K562 (cell line): ENCODE measurements at regions not wholly inside any gene's neighbourhood (a gene's known extent, or its start where the extent isn't known, plus 50 kb on each side); places are given as distances from the start of the nearest gene placed in this dataset.

Experiments used
- ATF1 ChIP-seq, 2 experiments: fragments of 450-650 bp in 1 of 2; IDR thresholded peaks; 2 replicates each; pipeline ENCODE4 v1.6.1; 2016; ENCODE audit warnings: missing compliant biosample characterization in 1 of 2, missing genetic modification characterization in 1 of 2
- CREB1 ChIP-seq, 2 experiments: sonication (generic) in 1 of 2; formaldehyde crosslinking in 1 of 2; IDR thresholded peaks; 2 replicates each; pipeline versions ENCODE4 v1.6.1 to v1.8.0; 2012 to 2022; ENCODE audit warnings: inconsistent platforms in 1 of 2, mild to moderate bottlenecking in 1 of 2, missing genetic modification reagents in 1 of 2, moderate library complexity in 1 of 2
- DEAF1 ChIP-seq: fragments of 450-650 bp; formaldehyde crosslinking; IDR thresholded peaks from 2 replicates; pipeline ENCODE4 v1.4.0; 2020; ENCODE audit warnings: mild to moderate bottlenecking, moderate library complexity
- FOSL1 ChIP-seq: fragments of 200-800 bp; sonication (Bioruptor generic); conservative IDR thresholded peaks from 2 replicates; pipeline ENCODE4 v1.6.1; 2016; ENCODE audit warnings: missing genetic modification characterization, missing compliant biosample characterization
- GTF2F1 ChIP-seq: IDR thresholded peaks from 2 replicates; pipeline ENCODE4 v1.6.1; 2011; ENCODE audit warnings: low read depth, low read length, improper control_type of control experiment
- GTF3C2 ChIP-seq: IDR thresholded peaks from 3 replicates; pipeline ENCODE4 v1.6.1; 2011; ENCODE audit warnings: borderline replicate concordance, mild to moderate bottlenecking, moderate library complexity; ENCODE audit not compliant: insufficient read length; ENCODE audit errors: extremely low read depth
- HIVEP1 ChIP-seq: fragments of 250-450 bp; sonication (Bioruptor Pico); IDR thresholded peaks from 2 replicates; pipeline ENCODE4 v1.4.0; 2020; ENCODE audit warnings: mild to moderate bottlenecking
- HMG20A ChIP-seq: fragments of 450-650 bp; formaldehyde crosslinking; conservative IDR thresholded peaks from 2 replicates; pipeline ENCODE4 v1.4.0; 2020; ENCODE audit warnings: mild to moderate bottlenecking, mixed read lengths
- KLF1 ChIP-seq: fragments of 450-650 bp; IDR thresholded peaks from 2 replicates; pipeline ENCODE4 v1.6.1; 2016; ENCODE audit warnings: missing genetic modification characterization, missing compliant biosample characterization
- POU5F1 ChIP-seq: fragments of 150-350 bp; IDR thresholded peaks from 2 replicates; pipeline ENCODE4 v1.6.1; 2014; ENCODE audit warnings: borderline replicate concordance, low read length, low read depth, mild to moderate bottlenecking; ENCODE audit not compliant: partially characterized antibody
- ZBTB1 ChIP-seq: sonication (generic); formaldehyde crosslinking; IDR thresholded peaks from 2 replicates; pipeline ENCODE4 v1.8.1; 2023; ENCODE audit warnings: missing genetic modification reagents, low read depth, mild to moderate bottlenecking, borderline replicate concordance
- ZBTB33 ChIP-seq: sonication (generic); formaldehyde crosslinking; IDR thresholded peaks from 2 replicates; pipeline ENCODE4 v1.8.1; 2023; ENCODE audit warnings: mild to moderate bottlenecking, missing genetic modification reagents
- ZKSCAN1 ChIP-seq: fragments of 150-350 bp; IDR thresholded peaks from 2 replicates; pipeline ENCODE4 v1.6.1; 2016; ENCODE audit warnings: low read depth, low read length
- TF ChIP-seq, protein P1 (sequence below), 2 experiments: IDR thresholded peaks; 2 replicates each; pipeline ENCODE4 v1.6.1; 2011; ENCODE audit warnings: borderline replicate concordance in 1 of 2, control low read depth in 1 of 2, low read depth in 1 of 2, low read length in 1 of 2, mild to moderate bottlenecking in 1 of 2, mixed read lengths in 1 of 2, moderate library complexity in 1 of 2; ENCODE audit not compliant: insufficient read depth in 1 of 2, insufficient read length in 1 of 2, poor library complexity in 1 of 2, severe bottlenecking in 1 of 2; ENCODE audit errors: extremely low read depth in 1 of 2
- TF ChIP-seq, protein P2 (sequence below): fragments of 250-450 bp; sonication (Bioruptor Pico); IDR thresholded peaks from 2 replicates; pipeline ENCODE4 v1.8.0; 2022; ENCODE audit warnings: moderate library complexity, mild to moderate bottlenecking, inconsistent platforms
- TF ChIP-seq, protein P3 (sequence below): fragments of 450-650 bp; IDR thresholded peaks from one replicate; pipeline ENCODE4 v1.6.1; 2018; ENCODE audit warnings: mild to moderate bottlenecking, moderate library complexity; ENCODE audit not compliant: partially characterized antibody

GRCh38 chr6:100228834-100229441 lies 234.9 kb upstream of the MCHR2 start (continued):
- TF ChIP-seq POU5F1 (no peak), HIVEP1 (CRISPR knock-in tag) (no peak), ZBTB1 (CRISPR knock-in tag) (no peak; the same call in 1 of the 2 replicates), ZKSCAN1 (no peak), DEAF1 (CRISPR knock-in tag) (no peak), ZBTB33 (no peak), CREB1 (IDR thresholded peaks at IDR 0.05) (no peak), CREB1 (CRISPR knock-in tag; IDR thresholded peaks at IDR 0.05) (no peak), GTF2F1 (no peak), ATF1 (CRISPR knock-in tag; IDR thresholded peaks at IDR 0.05) (no peak), ATF1 (tag; IDR thresholded peaks at IDR 0.05) (no peak), FOSL1 (tag) (no peak), HMG20A (CRISPR knock-in tag) (no peak), GTF3C2 (no peak), KLF1 (tag) (no peak)
- TF ChIP-seq, protein P1, sequence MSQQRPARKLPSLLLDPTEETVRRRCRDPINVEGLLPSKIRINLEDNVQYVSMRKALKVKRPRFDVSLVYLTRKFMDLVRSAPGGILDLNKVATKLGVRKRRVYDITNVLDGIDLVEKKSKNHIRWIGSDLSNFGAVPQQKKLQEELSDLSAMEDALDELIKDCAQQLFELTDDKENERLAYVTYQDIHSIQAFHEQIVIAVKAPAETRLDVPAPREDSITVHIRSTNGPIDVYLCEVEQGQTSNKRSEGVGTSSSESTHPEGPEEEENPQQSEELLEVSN (IDR thresholded peaks at IDR 0.05; ENCODE audit: borderline replicate concordance in 1 of 2, extremely low read depth in 1 of 2, insufficient read depth in 1 of 2, insufficient read length in 1 of 2, low read depth in 1 of 2, low read length in 1 of 2, poor library complexity in 1 of 2, severe bottlenecking in 1 of 2): peak; percentile 76 to 97
- TF ChIP-seq, protein P2, sequence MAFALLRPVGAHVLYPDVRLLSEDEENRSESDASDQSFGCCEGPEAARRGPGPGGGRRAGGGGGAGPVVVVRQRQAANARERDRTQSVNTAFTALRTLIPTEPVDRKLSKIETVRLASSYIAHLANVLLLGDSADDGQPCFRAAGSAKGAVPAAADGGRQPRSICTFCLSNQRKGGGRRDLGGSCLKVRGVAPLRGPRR (CRISPR knock-in tag): no peak
- TF ChIP-seq, protein P3, sequence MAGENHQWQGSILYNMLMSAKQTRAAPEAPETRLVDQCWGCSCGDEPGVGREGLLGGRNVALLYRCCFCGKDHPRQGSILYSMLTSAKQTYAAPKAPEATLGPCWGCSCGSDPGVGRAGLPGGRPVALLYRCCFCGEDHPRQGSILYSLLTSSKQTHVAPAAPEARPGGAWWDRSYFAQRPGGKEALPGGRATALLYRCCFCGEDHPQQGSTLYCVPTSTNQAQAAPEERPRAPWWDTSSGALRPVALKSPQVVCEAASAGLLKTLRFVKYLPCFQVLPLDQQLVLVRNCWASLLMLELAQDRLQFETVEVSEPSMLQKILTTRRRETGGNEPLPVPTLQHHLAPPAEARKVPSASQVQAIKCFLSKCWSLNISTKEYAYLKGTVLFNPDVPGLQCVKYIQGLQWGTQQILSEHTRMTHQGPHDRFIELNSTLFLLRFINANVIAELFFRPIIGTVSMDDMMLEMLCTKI: no peak
